NCI-H1092 (cell line): ENCODE measurements at regions not wholly inside any gene's neighbourhood (a gene's known extent, or its start where the extent isn't known, plus 50 kb on each side); places are given as distances from the start of the nearest gene placed in this dataset.

ENCODE experiments used
- DNase-seq: peaks from one replicate; lab custom pipeline; 2025; lab: John Stamatoyannopoulos, UW

GRCh38 chr21:28356422-28356821 is 636.3 kb downstream of the LTN1 start:
- no peak for DNase-seq

GRCh38 chr21:28345934-28346333 is 646.7 kb downstream of the LTN1 start:
- DNase-seq: no peak

DNA sequence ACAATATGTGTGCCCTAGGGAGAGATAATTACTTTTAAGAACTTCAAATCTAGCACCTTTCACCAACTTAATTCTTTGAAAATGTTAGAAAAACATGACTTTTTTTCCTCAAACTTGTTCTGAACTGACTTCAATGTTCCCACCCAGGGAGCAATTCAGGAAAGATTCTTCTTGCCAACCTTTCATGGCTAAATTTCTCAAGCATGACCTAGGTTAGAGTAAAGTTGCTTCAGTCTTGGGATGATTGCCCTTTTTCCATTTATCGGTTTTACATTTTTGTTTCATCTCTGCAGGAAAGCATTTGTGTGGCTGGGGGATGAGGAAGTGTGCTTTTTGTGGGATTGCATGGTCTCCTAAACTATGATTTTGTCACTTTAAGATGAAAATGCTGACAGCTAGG is 647.7 kb downstream of the LTN1 start:
- no peak for DNase-seq

- no peak for DNase-seq
These were observed 650.4 kb downstream of the LTN1 start for GRCh38 chr21:28342212-28342810.

DNA sequence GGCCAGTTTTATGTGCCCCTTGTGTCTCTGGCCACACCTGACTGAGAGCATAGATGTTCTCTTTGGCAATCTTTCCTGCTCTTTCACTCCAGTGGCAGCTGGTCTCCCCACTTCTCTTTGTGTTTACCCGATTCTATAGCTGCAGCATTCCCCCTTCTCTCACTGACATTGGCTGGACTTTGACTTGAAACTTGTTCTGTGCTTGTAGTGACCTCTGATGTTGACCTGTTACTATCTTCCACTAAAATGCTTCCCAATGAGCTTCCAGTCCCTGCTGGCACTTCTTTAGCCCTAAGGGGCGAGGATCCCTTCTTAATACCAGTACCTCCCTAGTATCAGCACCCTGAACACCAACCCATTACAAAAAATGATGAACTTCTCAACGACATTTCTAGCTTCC is 653.3 kb downstream of the LTN1 start:
- no peak for DNase-seq

GRCh38 chr21:28338701-28339305 is 653.9 kb downstream of the LTN1 start:
- no peak for DNase-seq

- no peak for DNase-seq
These were observed 655.4 kb downstream of the LTN1 start for GRCh38 chr21:28337315-28337714.

GRCh38 chr21:28336314-28336713 is 656.4 kb downstream of the LTN1 start:
- no peak for DNase-seq

- DNase-seq: no peak
These were observed 658.3 kb downstream of the LTN1 start for GRCh38 chr21:28334407-28334806.

GRCh38 chr21:28333578-28334075 is 659.0 kb downstream of the LTN1 start:
- DNase-seq: no peak

DNA sequence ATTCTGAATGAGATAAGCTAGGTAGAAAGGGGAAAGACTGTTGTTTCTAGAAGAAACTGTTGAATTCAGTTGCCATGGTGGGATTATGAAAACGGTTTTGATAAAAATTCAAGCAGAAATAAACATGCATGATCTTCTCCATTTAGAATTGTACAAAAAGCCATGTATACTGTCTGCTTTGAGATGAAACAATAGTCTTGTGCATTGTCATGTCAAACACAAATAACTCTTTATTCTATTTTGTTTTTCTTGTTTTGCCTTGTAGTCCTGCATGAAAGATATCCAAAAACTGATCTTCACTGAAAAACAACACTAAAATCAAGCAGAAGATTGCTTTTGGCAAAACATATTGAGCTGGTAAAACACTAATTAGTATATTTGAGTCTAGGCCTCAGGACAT is 659.9 kb downstream of the LTN1 start:
- DNase-seq: no peak

DNA sequence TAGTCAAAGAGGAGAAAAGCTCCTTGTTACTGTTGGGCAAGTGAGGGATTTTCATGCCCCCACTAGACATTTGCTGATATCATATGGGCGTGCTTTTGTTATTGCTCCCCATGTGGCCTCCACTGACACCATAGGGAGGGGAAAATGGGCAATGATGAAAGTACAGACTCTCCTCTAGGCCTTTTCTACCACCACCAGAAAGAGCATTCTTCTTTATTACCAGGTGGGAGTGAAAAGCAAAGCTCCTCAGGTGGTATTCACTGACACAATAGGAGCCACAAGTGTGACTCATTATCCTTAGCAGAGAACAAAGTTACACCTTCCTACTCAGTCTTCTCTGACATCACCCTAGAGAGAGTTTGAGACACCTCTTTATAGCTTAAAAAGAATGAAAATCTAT is 667.1 kb downstream of the LTN1 start:
- DNase-seq: no peak

DNA sequence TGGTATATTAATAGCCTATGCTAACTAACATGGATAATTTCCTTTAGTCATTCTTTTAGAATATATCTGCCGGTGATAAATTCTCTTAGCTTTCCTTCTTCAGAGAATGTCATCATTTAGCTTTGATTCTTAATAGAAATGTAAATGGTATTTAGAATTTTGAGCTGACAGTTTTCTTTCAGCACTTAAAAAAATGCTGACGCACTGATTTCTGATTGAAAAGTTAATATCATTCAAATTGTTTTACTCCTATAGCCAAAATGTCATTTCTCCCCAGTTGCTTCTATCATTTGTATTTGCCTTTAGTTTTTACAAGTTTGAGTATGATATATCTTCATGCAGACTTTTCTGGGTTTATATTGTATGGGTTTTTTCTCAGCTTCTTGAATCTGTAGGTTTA is 668.0 kb downstream of the LTN1 start:
- DNase-seq: no peak

DNA sequence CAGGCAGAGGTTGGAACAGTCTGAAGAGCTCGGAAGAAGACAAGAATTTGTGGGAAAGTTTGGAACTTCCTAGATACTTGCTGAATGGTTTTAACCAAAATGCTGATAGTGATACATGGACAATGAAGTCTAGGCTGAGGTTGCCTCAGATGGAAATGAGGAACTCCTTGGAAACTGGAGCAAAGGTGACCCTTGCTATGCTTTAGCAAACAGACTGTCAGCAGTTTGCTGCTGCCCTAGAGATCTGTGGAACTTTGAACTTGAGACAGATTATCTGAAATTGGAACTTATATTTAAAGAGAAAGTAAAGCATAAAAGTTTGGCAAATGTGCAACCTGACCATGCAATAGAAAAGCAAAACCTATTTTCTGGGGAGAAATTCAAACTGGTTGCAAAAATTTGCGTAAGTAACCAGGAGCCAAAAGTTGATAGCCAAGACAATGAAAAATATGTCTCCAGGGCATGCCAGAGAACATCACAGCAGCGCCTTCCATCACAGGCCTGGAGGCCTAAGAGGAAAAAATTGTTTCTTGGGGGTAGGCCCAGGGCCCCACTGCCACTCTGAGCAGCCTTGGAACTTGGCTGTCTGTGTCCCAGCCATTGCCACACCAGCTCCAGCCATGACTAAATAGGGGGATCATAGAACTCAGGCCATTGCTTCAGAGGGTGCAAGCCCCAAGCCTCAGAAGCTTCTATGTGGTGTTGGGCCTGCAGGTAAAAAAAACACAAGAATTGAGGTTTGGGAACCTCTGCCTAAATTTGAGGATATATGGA is 675.3 kb downstream of the LTN1 start:
- no peak for DNase-seq

- no peak for DNase-seq
These were observed 681.1 kb downstream of the LTN1 start for GRCh38 chr21:28311411-28312190.

DNA sequence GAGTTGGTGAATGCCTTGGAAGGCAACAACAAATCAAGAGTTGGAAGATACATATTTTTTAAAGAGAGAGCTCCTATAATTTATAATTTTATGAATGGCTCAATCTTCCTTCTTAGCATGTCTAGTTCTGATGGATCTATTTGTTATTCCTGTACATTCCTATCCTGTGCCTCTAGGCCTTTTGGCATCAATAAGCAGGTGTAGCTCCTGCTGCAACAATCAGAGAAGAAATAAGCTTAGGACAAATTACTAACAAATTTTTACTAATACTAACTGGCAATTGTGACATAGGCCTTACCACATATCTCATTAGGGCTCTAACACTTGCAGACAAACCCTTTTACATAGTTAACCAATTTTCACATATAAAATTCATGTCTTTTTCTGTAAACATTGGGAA is 682.0 kb downstream of the LTN1 start:
- no peak for DNase-seq

DNA sequence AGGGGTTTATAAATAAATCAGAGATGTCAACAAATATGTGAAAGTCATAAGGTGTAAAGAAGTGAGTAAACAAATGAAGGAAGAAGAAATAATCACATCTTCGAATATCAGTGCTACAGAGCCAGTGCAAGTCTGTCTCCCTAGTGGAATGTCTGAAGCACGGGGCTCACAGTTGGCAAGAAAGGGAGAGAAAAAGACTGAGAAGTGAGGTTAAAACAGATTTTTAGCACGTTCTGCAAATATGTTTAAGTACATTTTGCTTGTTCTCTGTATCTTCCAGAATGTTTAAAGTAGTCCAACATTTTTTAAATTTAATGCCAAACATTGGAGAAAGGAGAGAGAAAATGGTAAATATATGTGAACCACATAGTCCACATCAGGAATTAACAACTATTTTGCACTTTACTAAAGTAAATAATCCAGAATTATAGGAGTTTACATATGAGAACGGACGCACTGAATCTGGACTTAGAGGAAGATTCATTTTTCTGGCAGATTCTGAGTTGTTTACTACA is 682.4 kb downstream of the LTN1 start:
- DNase-seq: no peak

DNA sequence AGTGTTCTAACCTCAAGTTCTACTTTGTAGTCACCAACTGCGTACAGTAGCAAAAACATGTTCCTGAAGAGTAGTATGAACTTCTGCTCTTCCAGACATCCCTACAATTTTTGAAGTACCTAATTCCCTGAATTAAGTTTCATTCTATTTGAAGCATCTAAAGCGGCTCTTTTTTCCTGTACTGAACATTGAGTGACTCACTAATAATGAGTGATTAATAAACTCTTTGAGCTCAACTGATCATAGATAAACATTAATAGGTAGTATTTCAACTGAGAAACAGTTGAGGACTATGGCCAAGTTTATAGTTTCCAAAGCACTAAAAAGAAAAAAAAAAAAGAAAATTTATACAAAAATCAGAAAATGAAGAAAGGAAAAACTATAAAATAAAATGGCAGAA is 683.1 kb downstream of the LTN1 start:
- no peak for DNase-seq

- DNase-seq: no peak
These were observed 684.2 kb downstream of the LTN1 start for GRCh38 chr21:28308516-28308915.

- no peak for DNase-seq
These were observed 692.7 kb downstream of the LTN1 start for GRCh38 chr21:28299946-28300345.

DNA sequence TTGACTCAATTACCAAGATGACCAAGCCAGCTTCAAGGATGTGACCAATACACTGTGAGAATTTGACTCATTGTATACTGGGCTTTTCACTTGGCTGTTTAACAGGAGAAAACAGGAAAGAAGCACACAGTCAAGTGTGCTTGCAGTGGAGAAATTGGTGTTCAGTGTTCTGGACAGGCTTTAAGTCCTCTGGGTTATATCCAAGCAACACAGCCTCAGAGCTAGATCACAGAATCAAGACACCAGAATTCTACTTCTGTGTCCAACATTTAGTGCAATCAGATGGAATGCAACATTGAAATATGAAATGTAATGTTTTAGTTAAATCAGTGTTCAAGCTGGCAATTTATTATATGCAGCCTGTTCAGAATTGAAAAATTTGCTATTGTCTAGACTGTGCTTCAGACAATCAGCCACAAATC is 694.4 kb downstream of the LTN1 start:
- DNase-seq: no peak

- no peak for DNase-seq
These were observed 698.6 kb downstream of the LTN1 start for GRCh38 chr21:28294051-28294450.
